ENCODE measurements at regions not wholly inside any gene's neighbourhood (a gene's known extent, or its start where the extent isn't known, plus 50 kb on each side); places are given as distances from the start of the nearest gene placed in this dataset.

GRCh38 chr10:10205906-10206305 is 811.8 kb upstream of the CELF2 start:
- no peak for DNase-seq (ENCODE audit: low read depth)

- no peak for DNase-seq (ENCODE audit: low read depth)
Observed at GRCh38 chr10:10207538-10207937, 810.1 kb upstream of the CELF2 start.

- no peak for DNase-seq (ENCODE audit: low read depth)
Observed at GRCh38 chr10:10208196-10208595, 809.5 kb upstream of the CELF2 start.

- DNase-seq (ENCODE audit: low read depth): no peak
Observed at GRCh38 chr10:10209167-10209566, 808.5 kb upstream of the CELF2 start.

GRCh38 chr10:10211409-10211808 is 806.3 kb upstream of the CELF2 start:
- no peak for DNase-seq (ENCODE audit: low read depth)

GRCh38 chr10:10213237-10213636 is 804.4 kb upstream of the CELF2 start:
- DNase-seq (ENCODE audit: low read depth): no peak

GRCh38 chr10:10222304-10222841 is 795.3 kb upstream of the CELF2 start:
- DNase-seq (ENCODE audit: low read depth): no peak

- DNase-seq (ENCODE audit: low read depth): no peak
Observed at GRCh38 chr10:10223131-10223530, 794.5 kb upstream of the CELF2 start.

GRCh38 chr10:10225136-10225676 is 792.5 kb upstream of the CELF2 start:
- DNase-seq (ENCODE audit: low read depth): no peak

GRCh38 chr10:10233229-10233628 is 784.4 kb upstream of the CELF2 start:
- DNase-seq (ENCODE audit: low read depth): no peak

- DNase-seq (ENCODE audit: low read depth): no peak
Observed at GRCh38 chr10:10235003-10235402, 782.7 kb upstream of the CELF2 start.

GRCh38 chr10:10247585-10247984 is 770.1 kb upstream of the CELF2 start:
- no peak for DNase-seq (ENCODE audit: low read depth)

- DNase-seq (ENCODE audit: low read depth): no peak
Observed at GRCh38 chr10:10256860-10257259, 760.8 kb upstream of the CELF2 start.

GRCh38 chr10:10259013-10259412 is 758.7 kb upstream of the CELF2 start:
- DNase-seq (ENCODE audit: low read depth): no peak

GRCh38 chr10:10270126-10271050 is 747.3 kb upstream of the CELF2 start:
- no peak for DNase-seq (ENCODE audit: low read depth)

GRCh38 chr10:10271639-10272192 is 746.0 kb upstream of the CELF2 start:
- DNase-seq (ENCODE audit: low read depth): no peak

- no peak for DNase-seq (ENCODE audit: low read depth)
Observed at GRCh38 chr10:10273661-10274060, 744.0 kb upstream of the CELF2 start.

GRCh38 chr10:10279906-10280305 is 737.8 kb upstream of the CELF2 start:
- DNase-seq (ENCODE audit: low read depth): no peak

- DNase-seq (ENCODE audit: low read depth): no peak
Observed at GRCh38 chr10:10292501-10292900, 725.2 kb upstream of the CELF2 start.

GRCh38 chr10:10293041-10293440 is 724.6 kb upstream of the CELF2 start:
- no peak for DNase-seq (ENCODE audit: low read depth)

GRCh38 chr10:10293481-10293951 is 724.2 kb upstream of the CELF2 start:
- DNase-seq (ENCODE audit: low read depth): no peak

- DNase-seq (ENCODE audit: low read depth): no peak
Observed at GRCh38 chr10:10294184-10294880, 723.3 kb upstream of the CELF2 start.

All from RPMI7951 (cell line).